ENCODE measurements at regions not wholly inside any gene's neighbourhood (a gene's known extent, or its start where the extent isn't known, plus 50 kb on each side); places are given as distances from the start of the nearest gene placed in this dataset.

DNA sequence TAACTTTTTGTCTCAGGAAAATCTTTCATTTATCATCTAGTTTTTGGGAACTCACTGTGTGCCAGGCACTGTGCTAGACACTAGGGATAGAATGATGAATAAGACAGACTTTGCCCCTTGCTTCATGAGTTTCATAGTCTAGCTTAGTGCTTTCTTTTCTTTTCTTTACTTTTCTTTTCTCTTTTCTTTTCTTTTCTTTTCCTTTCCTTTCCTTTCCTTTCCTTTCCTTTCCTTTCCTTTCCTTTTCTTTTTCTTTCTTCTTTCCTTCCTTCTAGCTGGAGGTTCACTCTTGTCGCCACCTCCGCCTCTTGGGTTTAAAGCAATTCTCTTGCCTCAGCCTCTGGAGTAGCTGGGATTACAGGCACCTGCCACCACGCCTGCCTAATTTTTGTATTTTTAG, 172.9 kb downstream of the EDEM1 start:
- no peak for TF ChIP-seq CTCF (IDR thresholded peaks at IDR 0.05)
- no peak for TF ChIP-seq POLR2AphosphoS5 (IDR thresholded peaks at IDR 0.05)

All from prostate gland (tissue), 2 donors.